Spleen (tissue), 11 donors: ENCODE measurements at regions not wholly inside any gene's neighbourhood (a gene's known extent, or its start where the extent isn't known, plus 50 kb on each side); places are given as distances from the start of the nearest gene placed in this dataset.

Source experiments
- DNase-seq: peaks from one replicate; pipeline ENCODE4 v3.0.0-alpha.2; 2020
- H3K27ac ChIP-seq, 8 donors: fragments of 200-600 bp; sonication (generic) in 7 of 8; 1 replicate in 4 of 8; 2 replicates in 4 of 8; pipeline versions ENCODE4 v1.5.0 to v1.8.0; 2016 to 2021; ENCODE audit warnings: inconsistent platforms in 4 of 8, mild to moderate bottlenecking in 4 of 8, moderate library complexity in 1 of 8
- H3K27me3 ChIP-seq, 7 donors: fragments of 200-600 bp; sonication (generic) in 6 of 7; replicated peaks in 1 of 7; 1 replicate in 4 of 7; 2 replicates in 3 of 7; pipeline versions ENCODE4 v1.5.0 to v1.8.0; 2016 to 2021; ENCODE audit warnings: inconsistent platforms in 3 of 7, mild to moderate bottlenecking in 1 of 7
- H3K36me3 ChIP-seq, 6 donors: fragments of 200-600 bp; sonication (generic) in 5 of 6; 1 replicate in 4 of 6; 2 replicates in 2 of 6; pipeline versions ENCODE4 v1.5.0 to v1.8.0; 2016 to 2021; ENCODE audit warnings: inconsistent platforms in 2 of 6
- H3K4me1 ChIP-seq, 6 donors: fragments of 200-600 bp; sonication (generic) in 5 of 6; 1 replicate in 3 of 6; 2 replicates in 3 of 6; pipeline versions ENCODE4 v1.5.0 to v1.8.0; 2016 to 2021; ENCODE audit warnings: inconsistent platforms in 3 of 6
- H3K4me3 ChIP-seq, 8 donors: fragments of 200-600 bp; sonication (generic) in 7 of 8; 1 replicate in 4 of 8; 2 replicates in 4 of 8; pipeline versions ENCODE4 v1.5.0 to v1.8.0; 2016 to 2021; ENCODE audit warnings: inconsistent platforms in 4 of 8, mild to moderate bottlenecking in 4 of 8, moderate library complexity in 2 of 8
- H3K9me3 ChIP-seq, 8 donors: fragments of 200-600 bp; sonication (generic) in 7 of 8; 1 replicate in 4 of 8; 2 replicates in 4 of 8; pipeline versions ENCODE4 v1.5.0 to v1.8.0; 2016 to 2021; ENCODE audit warnings: inconsistent platforms in 4 of 8
- CTCF ChIP-seq, 11 experiments: fragments of 200-600 bp in 7 of 11; fragments of 450-650 bp in 4 of 11; sonication (generic) in 4 of 11; IDR thresholded peaks in 8 of 11; conservative IDR thresholded peaks in 3 of 11; 1 replicate in 7 of 11; 2 replicates in 4 of 11; pipeline versions ENCODE4 v1.4.0 to v1.8.0; 2016 to 2021; ENCODE audit warnings: antibody characterized with exemption in 11 of 11, inconsistent platforms in 4 of 11, mild to moderate bottlenecking in 1 of 11
- POLR2A ChIP-seq, 3 donors: fragments of 450-650 bp; IDR thresholded peaks; one replicate each; pipeline ENCODE4 v1.5.1; 2017; ENCODE audit warnings: antibody characterized with exemption in 3 of 3, mild to moderate bottlenecking in 1 of 3
- POLR2AphosphoS5 ChIP-seq, 3 donors: sonication (generic); formaldehyde crosslinking; IDR thresholded peaks; one replicate each; pipeline ENCODE4 v1.5.1; 2017; ENCODE audit warnings: antibody characterized with exemption in 3 of 3
- WGBS, 5 donors: extraction: QIAGEN DNeasy Blood & Tissue Kit in 3 of 5; methylation state at CpG; one replicate each; pipeline versions ENCODE4 v1.1.5 to v1.1.7; 2013 to 2018; 5-methylcytosine and 5-hydroxymethylcytosine counted together
- intact Hi-C: fragments of 100-400 bp; cut with DNase I; formaldehyde crosslinking; loops from one replicate; pipeline ENCODE4 v1.15.0; 2023; ENCODE audit warnings: low total_unique reads
- donor health status: healthy with polysubstance abuse.
- donor health status: DM: no; HTN: no; CAD: no; lungs with moderate emphysema.
- donor health status: DM: no; HTN: no; CAD: no.
- donor health status: Bipolar disorder and iron deficiency.
- donor health status: healthy.
- donor health status: DM: no; HTN: no; CAD: no.
- donor health status: DM: yes; HTN: yes; CAD: no.

GRCh38 chr9:32220750-32221149, 163.7 kb upstream of the ACO1 start:
- Histone ChIP-seq H3K4me3 (no peak overlapping the region), H3K9me3 (no peaks in the 10 kb centered on the region), H3K27ac (no peak overlapping the region), H3K27me3 (no peaks in the 10 kb centered on the region), H3K36me3 (no peaks in the 10 kb centered on the region), H3K4me1 (no peaks in the 10 kb centered on the region)
- DNase-seq = no peak
- WGBS, 5 donors = 91 to 100% (median 94%) methylated on average over 2 of the region's 2 CpGs
- intact Hi-C loops = no loop called here
- TF ChIP-seq POLR2A (IDR thresholded peaks at IDR 0.05) (no peak), POLR2AphosphoS5 (IDR thresholded peaks at IDR 0.05) (no peak), CTCF (IDR thresholded peaks at IDR 0.05 in 8 of 11, conservative IDR thresholded peaks at IDR 0.05 in 3 of 11) (no peak)

- Histone ChIP-seq H3K4me1 (no peaks in the 10 kb centered on the region), H3K27me3 (no peaks in the 10 kb centered on the region), H3K9me3 (peaks cover 0 to 5% (median 0%) of the 10 kb centered on the region in 8 donors), H3K4me3 (no peak overlapping the region), H3K36me3 (no peaks in the 10 kb centered on the region), H3K27ac (no peak overlapping the region)
- 66 to 82% (median 68%) methylated on average over 2 of the region's 2 CpGs for WGBS, 5 donors
- intact Hi-C loops = no loop called here
- TF ChIP-seq CTCF (IDR thresholded peaks at IDR 0.05 in 8 of 11, conservative IDR thresholded peaks at IDR 0.05 in 3 of 11) = no peak
- TF ChIP-seq POLR2A (IDR thresholded peaks at IDR 0.05) = no peak
- no peak for TF ChIP-seq POLR2AphosphoS5 (IDR thresholded peaks at IDR 0.05)
- no peak for DNase-seq
Observed at GRCh38 chr9:32234451-32234850, 150.0 kb upstream of the ACO1 start.

- TF ChIP-seq POLR2AphosphoS5 (IDR thresholded peaks at IDR 0.05) (no peak), CTCF (IDR thresholded peaks at IDR 0.05 in 8 of 11, conservative IDR thresholded peaks at IDR 0.05 in 3 of 11) (no peak), POLR2A (IDR thresholded peaks at IDR 0.05) (no peak)
- intact Hi-C loops = no loop called here
- WGBS, 5 donors = 53 to 73% (median 61%) methylated on average over 3 of the region's 3 CpGs
- Histone ChIP-seq H3K4me3 (no peak overlapping the region), H3K9me3 (no peaks in the 10 kb centered on the region), H3K4me1 (peaks cover 0 to 12% (median 0%) of the 10 kb centered on the region in 6 donors), H3K36me3 (no peaks in the 10 kb centered on the region), H3K27ac (peak overlapping the region in 2 of 8 donors; percentile 38 to 41), H3K27me3 (no peaks in the 10 kb centered on the region)
- no peak for DNase-seq
Observed at GRCh38 chr9:32247168-32247567, 137.3 kb upstream of the ACO1 start.

GRCh38 chr9:32248189-32248712, 136.2 kb upstream of the ACO1 start:
- DNase-seq = no peak
- Histone ChIP-seq H3K36me3 (no peaks in the 10 kb centered on the region), H3K27me3 (no peaks in the 10 kb centered on the region), H3K27ac (peak overlapping the region in 1 of 8 donors; percentile 35), H3K9me3 (no peaks in the 10 kb centered on the region), H3K4me1 (peaks cover 0 to 12% (median 0%) of the 10 kb centered on the region in 6 donors), H3K4me3 (no peak overlapping the region)
- no peak for TF ChIP-seq POLR2A (IDR thresholded peaks at IDR 0.05)
- no peak for TF ChIP-seq CTCF (IDR thresholded peaks at IDR 0.05 in 8 of 11, conservative IDR thresholded peaks at IDR 0.05 in 3 of 11)
- no peak for TF ChIP-seq POLR2AphosphoS5 (IDR thresholded peaks at IDR 0.05)
- 55 to 76% (median 70%) methylated on average over 2 of the region's 2 CpGs for WGBS, 5 donors
- intact Hi-C loops = no loop called here
